ENCODE measurements at regions not wholly inside any gene's neighbourhood (a gene's known extent, or its start where the extent isn't known, plus 50 kb on each side); places are given as distances from the start of the nearest gene placed in this dataset.

GRCh38 chr17:73955616-73956015 is 247.9 kb upstream of the RPL38 start:
- TF ChIP-seq SIN3A (IDR thresholded peaks at IDR 0.05; ENCODE audit: borderline replicate concordance, insufficient read depth, low read depth, low read length) (no peak), CTCF (IDR thresholded peaks at IDR 0.05) (no peak), POLR2AphosphoS5 (IDR thresholded peaks at IDR 0.05; ENCODE audit: low read depth, low read length) (no peak), TCF7L2 (IDR thresholded peaks at IDR 0.05; ENCODE audit: low read depth, low read length) (no peak)
- Histone ChIP-seq H3K36me3 (ENCODE audit: control insufficient read depth, insufficient read depth, low read length) (no peaks in the 10 kb centered on the region), H3K9me3 (ENCODE audit: control insufficient read depth, insufficient read depth, low read depth, low read length) (no peaks in the 10 kb centered on the region), H3K4me1 (ENCODE audit: control insufficient read depth, insufficient read depth, low read length) (no peaks in the 10 kb centered on the region), H3K27ac (ENCODE audit: low read length) (no peak overlapping the region), H3K4me3 (ENCODE audit: low read depth in 2 of 2, low read length in 2 of 2) (no peak overlapping the region), H3K27me3 (ENCODE audit: control insufficient read depth, insufficient read depth, low read length) (peaks cover 12% of the 10 kb centered on the region)
- no peak for ATAC-seq
- in situ Hi-C loops (cut with HindIII; ENCODE audit: low pct_unique_long_range_greater_than_20kb, low sequenced_read_pairs), result no loop called here
- ChIA-PET CTCF (no interaction called here), POLR2A (no interaction called here)
- no TSS peak for BruUV-seq (replicated peaks)
- intact Hi-C loops (cut with micrococcal nuclease; ENCODE audit: unreplicated experiment), result loop anchor here (10.0 kb wide), 1 partner anchor 301 kb away; no protein-coding TSS in a partner anchor
- no peak for DNase-seq (ENCODE audit: low read depth, low spot score)

- Histone ChIP-seq H3K27me3 (ENCODE audit: control insufficient read depth, insufficient read depth, low read length) (peaks cover 12% of the 10 kb centered on the region), H3K9me3 (ENCODE audit: control insufficient read depth, insufficient read depth, low read depth, low read length) (no peaks in the 10 kb centered on the region), H3K36me3 (ENCODE audit: control insufficient read depth, insufficient read depth, low read length) (no peaks in the 10 kb centered on the region), H3K4me1 (ENCODE audit: control insufficient read depth, insufficient read depth, low read length) (no peaks in the 10 kb centered on the region), H3K4me3 (ENCODE audit: low read depth in 2 of 2, low read length in 2 of 2) (no peak overlapping the region), H3K27ac (ENCODE audit: low read length) (no peak overlapping the region)
- BruUV-seq (replicated peaks), result no TSS peak
- no peak; the same call in 1 of the 2 replicates for ATAC-seq
- intact Hi-C loops (cut with micrococcal nuclease; ENCODE audit: unreplicated experiment) (loop anchor here (10.0 kb wide), 1 partner anchor 301 kb away; no protein-coding TSS in a partner anchor), in situ Hi-C loops (cut with HindIII; ENCODE audit: low pct_unique_long_range_greater_than_20kb, low sequenced_read_pairs) (no loop called here)
- ChIA-PET CTCF (no interaction called here), POLR2A (no interaction called here)
- TF ChIP-seq TCF7L2 (IDR thresholded peaks at IDR 0.05; ENCODE audit: low read depth, low read length), result no peak
- TF ChIP-seq CTCF (IDR thresholded peaks at IDR 0.05), result no peak
- no peak for TF ChIP-seq REST (IDR thresholded peaks at IDR 0.05; ENCODE audit: insufficient read depth in 1 of 2, low read depth in 2 of 2, low read length in 1 of 2)
- TF ChIP-seq SIN3A (IDR thresholded peaks at IDR 0.05; ENCODE audit: borderline replicate concordance, insufficient read depth, low read depth, low read length), result no peak
- no peak for TF ChIP-seq POLR2AphosphoS5 (IDR thresholded peaks at IDR 0.05; ENCODE audit: low read depth, low read length)
- no peak for DNase-seq (ENCODE audit: low read depth, low spot score)
These were observed 247.3 kb upstream of the RPL38 start for GRCh38 chr17:73956169-73956568.

All from Panc1 (cell line).